Esophagus muscularis mucosa (tissue), 4 donors: ENCODE measurements at regions not wholly inside any gene's neighbourhood (a gene's known extent, or its start where the extent isn't known, plus 50 kb on each side); places are given as distances from the start of the nearest gene placed in this dataset.

Experiments used
- CTCF ChIP-seq, 3 experiments: fragments of 200-600 bp in 2 of 3; fragments of 450-650 bp in 1 of 3; sonication (generic) in 2 of 3; IDR thresholded peaks; one replicate each; pipeline ENCODE4 v1.5.1; 2017 to 2019; ENCODE audit warnings: antibody characterized with exemption in 3 of 3, mild to moderate bottlenecking in 2 of 3, moderate library complexity in 1 of 3
- EP300 ChIP-seq: sonication (generic); formaldehyde crosslinking; IDR thresholded peaks from one replicate; pipeline ENCODE4 v1.6.1; 2017; ENCODE audit warnings: antibody characterized with exemption
- POLR2A ChIP-seq: fragments of 450-650 bp; IDR thresholded peaks from one replicate; pipeline ENCODE4 v1.6.1; 2017; ENCODE audit warnings: antibody characterized with exemption, moderate library complexity, mild to moderate bottlenecking, low read depth
- POLR2AphosphoS5 ChIP-seq, 2 donors: sonication (generic); formaldehyde crosslinking; IDR thresholded peaks; one replicate each; pipeline ENCODE4 v1.6.1; 2017; ENCODE audit warnings: antibody characterized with exemption in 2 of 2

- TF ChIP-seq CTCF (IDR thresholded peaks at IDR 0.05), result no peak
- TF ChIP-seq POLR2A, result no peak
- no peak for TF ChIP-seq POLR2AphosphoS5 (IDR thresholded peaks at IDR 0.05)
- no peak for TF ChIP-seq EP300
Observed at GRCh38 chr6:105791583-105792318, 294.4 kb upstream of the PRDM1 start.
